GM23338 (cell line): ENCODE measurements at regions not wholly inside any gene's neighbourhood (a gene's known extent, or its start where the extent isn't known, plus 50 kb on each side); places are given as distances from the start of the nearest gene placed in this dataset.

ENCODE experiments used
- ATAC-seq: fragments of 200-7000 bp; cut with Tn5 transposase; 3 replicates; pipeline ENCODE4 v1.9.1; 2020
- DNase-seq: peaks from one replicate; pipeline ENCODE4 v3.0.0-alpha.2; 2015; ENCODE audit warnings: low spot score
- H2AFZ ChIP-seq: fragments of 200-600 bp; sonication (generic); 2 replicates; pipeline ENCODE4 v1.8.0; 2016; ENCODE audit warnings: antibody characterized with exemption, mild to moderate bottlenecking, moderate library complexity
- H3F3A ChIP-seq: fragments of 200-600 bp; sonication (generic); replicated peaks from 2 replicates; pipeline ENCODE4 v1.8.0; 2017; ENCODE audit warnings: antibody characterized with exemption, mixed run types, low read depth
- H3K27ac ChIP-seq: fragments of 200-600 bp; sonication (generic); 2 replicates; pipeline ENCODE4 v1.6.1; 2016; ENCODE audit warnings: low read depth
- H3K27me3 ChIP-seq: fragments of 200-600 bp; sonication (generic); 2 replicates; pipeline ENCODE4 v1.8.0; 2016; ENCODE audit warnings: mild to moderate bottlenecking, mixed run types, moderate library complexity; ENCODE audit not compliant: insufficient read depth
- H3K36me3 ChIP-seq: fragments of 200-600 bp; sonication (generic); 2 replicates; pipeline ENCODE4 v1.8.0; 2016; ENCODE audit warnings: mild to moderate bottlenecking; ENCODE audit not compliant: insufficient read depth
- H3K4me1 ChIP-seq: fragments of 200-600 bp; sonication (generic); 2 replicates; pipeline ENCODE4 v1.8.0; 2016; ENCODE audit warnings: mild to moderate bottlenecking, moderate library complexity; ENCODE audit not compliant: insufficient read depth
- H3K4me2 ChIP-seq: fragments of 200-600 bp; sonication (generic); 2 replicates; pipeline ENCODE4 v1.7.1; 2017; ENCODE audit warnings: mixed run types
- H3K4me3 ChIP-seq: fragments of 200-600 bp; sonication (generic); 2 replicates; pipeline ENCODE4 v1.6.1; 2016; ENCODE audit warnings: mixed run types
- H3K79me2 ChIP-seq: fragments of 200-600 bp; sonication (generic); replicated peaks from 2 replicates; pipeline ENCODE4 v1.8.0; 2017; ENCODE audit warnings: mild to moderate bottlenecking; ENCODE audit not compliant: insufficient read depth
- H3K9me2 ChIP-seq: fragments of 200-600 bp; sonication (generic); 2 replicates; pipeline ENCODE4 v1.8.0; 2017; ENCODE audit not compliant: insufficient read depth
- H4K20me1 ChIP-seq: fragments of 200-600 bp; sonication (generic); replicated peaks from 2 replicates; pipeline ENCODE4 v1.8.0; 2017; ENCODE audit warnings: mild to moderate bottlenecking; ENCODE audit not compliant: insufficient read depth
- H3K27ac Mint-ChIP-seq: 2 replicates; pipeline ENCODE4 v1.8.0; 2020; ENCODE audit warnings: inconsistent platforms, mild to moderate bottlenecking, moderate library complexity, mixed read lengths
- H3K27me3 Mint-ChIP-seq: 3 replicates; pipeline ENCODE4 v1.8.0; 2022; ENCODE audit warnings: low read depth, mild to moderate bottlenecking, moderate library complexity, mixed read lengths, inconsistent platforms; ENCODE audit not compliant: insufficient read depth, poor library complexity
- H3K36me3 Mint-ChIP-seq: 3 replicates; pipeline ENCODE4 v1.8.0; 2021; ENCODE audit warnings: low read depth, mild to moderate bottlenecking, inconsistent platforms, moderate library complexity, mixed read lengths
- H3K4me1 Mint-ChIP-seq: 3 replicates; pipeline ENCODE4 v1.8.0; 2020; ENCODE audit warnings: mild to moderate bottlenecking, inconsistent platforms, mixed read lengths
- H3K4me3 Mint-ChIP-seq: 3 replicates; pipeline ENCODE4 v1.8.0; 2021; ENCODE audit warnings: moderate library complexity, mild to moderate bottlenecking, inconsistent platforms, mixed read lengths
- H3K9me3 Mint-ChIP-seq: 3 replicates; pipeline ENCODE4 v1.8.0; 2020; ENCODE audit warnings: moderate library complexity, mild to moderate bottlenecking, inconsistent platforms, mixed read lengths
- CREB1 ChIP-seq: fragments of 250-450 bp; sonication (Bioruptor Pico); IDR thresholded peaks from 2 replicates; pipeline ENCODE4 v1.5.0; 2020; ENCODE audit warnings: low read depth, mild to moderate bottlenecking, moderate library complexity
- EZH2phosphoT487 ChIP-seq: fragments of 200-600 bp; sonication (generic); IDR thresholded peaks from one replicate; pipeline ENCODE4 v1.8.1; 2018; ENCODE audit warnings: antibody characterized with exemption; ENCODE audit not compliant: unreplicated experiment
- POLR2AphosphoS5 ChIP-seq: IDR thresholded peaks from 2 replicates; pipeline ENCODE4 v1.6.1; 2016; ENCODE audit warnings: antibody characterized with exemption, low read depth
- STAT1 ChIP-seq: IDR thresholded peaks from one replicate; pipeline ENCODE4 v1.6.1; 2016; ENCODE audit warnings: antibody characterized with exemption; ENCODE audit not compliant: unreplicated experiment
- ZNF114 ChIP-seq: fragments of 250-450 bp; sonication (Bioruptor Pico); IDR thresholded peaks from 2 replicates; pipeline ENCODE4 v1.5.0; 2020; ENCODE audit warnings: mild to moderate bottlenecking, moderate library complexity
- TF ChIP-seq, protein P1 (sequence below): IDR thresholded peaks from 2 replicates; pipeline ENCODE4 v1.6.1; 2016; ENCODE audit warnings: antibody characterized with exemption
- TF ChIP-seq, protein P2 (sequence below), 2 experiments: fragments of 200-600 bp in 1 of 2; sonication (generic) in 1 of 2; conservative IDR thresholded peaks; 2 replicates each; pipeline versions ENCODE4 v1.5.1 to v1.6.1; 2016 to 2017; ENCODE audit warnings: antibody characterized with exemption in 2 of 2, low read depth in 2 of 2, mild to moderate bottlenecking in 2 of 2, moderate library complexity in 1 of 2
- TF ChIP-seq, protein P3 (sequence below): fragments of 250-450 bp; sonication (Bioruptor Pico); IDR thresholded peaks from 2 replicates; pipeline ENCODE4 v1.5.0; 2020; ENCODE audit warnings: mild to moderate bottlenecking, moderate library complexity

DNA sequence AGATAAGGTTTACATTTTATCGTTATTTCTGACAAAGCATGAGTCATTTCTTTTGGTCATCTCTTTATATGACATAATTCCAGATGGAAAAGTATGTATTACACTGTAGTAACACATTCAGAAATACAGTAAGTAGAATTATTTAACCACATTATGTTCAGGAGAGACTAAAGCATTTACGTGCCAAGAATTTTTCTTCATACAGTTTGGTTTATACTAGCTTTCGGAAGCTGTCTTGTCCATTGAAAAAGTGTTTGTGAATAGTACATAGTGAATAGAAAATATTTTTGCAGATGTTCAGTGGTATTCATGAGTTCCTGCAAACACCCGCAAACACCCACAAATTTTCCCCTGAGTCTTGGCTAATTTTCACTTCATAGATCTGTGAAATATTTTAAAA is 1033.0 kb upstream of the INTU start:
- no peak overlapping the region for H3K4me3 Mint-ChIP-seq
- Histone ChIP-seq H3K27ac (no peak overlapping the region), H4K20me1 (no peaks in the 10 kb centered on the region), H3K27me3 (no peaks in the 10 kb centered on the region), H3K4me1 (peaks cover 11% of the 10 kb centered on the region), H3K4me2 (no peak overlapping the region), H3K36me3 (no peaks in the 10 kb centered on the region), H3K4me3 (no peak overlapping the region), H3K9me2 (no peaks in the 10 kb centered on the region), H3F3A (no peaks in the 10 kb centered on the region), H2AFZ (no peak overlapping the region), H3K79me2 (no peaks in the 10 kb centered on the region)
- H3K27ac Mint-ChIP-seq: no peak overlapping the region
- TF ChIP-seq CREB1 (no peak), EZH2phosphoT487 (no peak), POLR2AphosphoS5 (no peak), ZNF114 (no peak), STAT1 (no peak)
- TF ChIP-seq, protein P1, sequence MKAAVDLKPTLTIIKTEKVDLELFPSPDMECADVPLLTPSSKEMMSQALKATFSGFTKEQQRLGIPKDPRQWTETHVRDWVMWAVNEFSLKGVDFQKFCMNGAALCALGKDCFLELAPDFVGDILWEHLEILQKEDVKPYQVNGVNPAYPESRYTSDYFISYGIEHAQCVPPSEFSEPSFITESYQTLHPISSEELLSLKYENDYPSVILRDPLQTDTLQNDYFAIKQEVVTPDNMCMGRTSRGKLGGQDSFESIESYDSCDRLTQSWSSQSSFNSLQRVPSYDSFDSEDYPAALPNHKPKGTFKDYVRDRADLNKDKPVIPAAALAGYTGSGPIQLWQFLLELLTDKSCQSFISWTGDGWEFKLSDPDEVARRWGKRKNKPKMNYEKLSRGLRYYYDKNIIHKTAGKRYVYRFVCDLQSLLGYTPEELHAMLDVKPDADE: no peak
- TF ChIP-seq, protein P2, sequence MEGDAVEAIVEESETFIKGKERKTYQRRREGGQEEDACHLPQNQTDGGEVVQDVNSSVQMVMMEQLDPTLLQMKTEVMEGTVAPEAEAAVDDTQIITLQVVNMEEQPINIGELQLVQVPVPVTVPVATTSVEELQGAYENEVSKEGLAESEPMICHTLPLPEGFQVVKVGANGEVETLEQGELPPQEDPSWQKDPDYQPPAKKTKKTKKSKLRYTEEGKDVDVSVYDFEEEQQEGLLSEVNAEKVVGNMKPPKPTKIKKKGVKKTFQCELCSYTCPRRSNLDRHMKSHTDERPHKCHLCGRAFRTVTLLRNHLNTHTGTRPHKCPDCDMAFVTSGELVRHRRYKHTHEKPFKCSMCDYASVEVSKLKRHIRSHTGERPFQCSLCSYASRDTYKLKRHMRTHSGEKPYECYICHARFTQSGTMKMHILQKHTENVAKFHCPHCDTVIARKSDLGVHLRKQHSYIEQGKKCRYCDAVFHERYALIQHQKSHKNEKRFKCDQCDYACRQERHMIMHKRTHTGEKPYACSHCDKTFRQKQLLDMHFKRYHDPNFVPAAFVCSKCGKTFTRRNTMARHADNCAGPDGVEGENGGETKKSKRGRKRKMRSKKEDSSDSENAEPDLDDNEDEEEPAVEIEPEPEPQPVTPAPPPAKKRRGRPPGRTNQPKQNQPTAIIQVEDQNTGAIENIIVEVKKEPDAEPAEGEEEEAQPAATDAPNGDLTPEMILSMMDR (conservative IDR thresholded peaks at IDR 0.05; ENCODE audit: low read depth in 2 of 2): no peak
- TF ChIP-seq, protein P3, sequence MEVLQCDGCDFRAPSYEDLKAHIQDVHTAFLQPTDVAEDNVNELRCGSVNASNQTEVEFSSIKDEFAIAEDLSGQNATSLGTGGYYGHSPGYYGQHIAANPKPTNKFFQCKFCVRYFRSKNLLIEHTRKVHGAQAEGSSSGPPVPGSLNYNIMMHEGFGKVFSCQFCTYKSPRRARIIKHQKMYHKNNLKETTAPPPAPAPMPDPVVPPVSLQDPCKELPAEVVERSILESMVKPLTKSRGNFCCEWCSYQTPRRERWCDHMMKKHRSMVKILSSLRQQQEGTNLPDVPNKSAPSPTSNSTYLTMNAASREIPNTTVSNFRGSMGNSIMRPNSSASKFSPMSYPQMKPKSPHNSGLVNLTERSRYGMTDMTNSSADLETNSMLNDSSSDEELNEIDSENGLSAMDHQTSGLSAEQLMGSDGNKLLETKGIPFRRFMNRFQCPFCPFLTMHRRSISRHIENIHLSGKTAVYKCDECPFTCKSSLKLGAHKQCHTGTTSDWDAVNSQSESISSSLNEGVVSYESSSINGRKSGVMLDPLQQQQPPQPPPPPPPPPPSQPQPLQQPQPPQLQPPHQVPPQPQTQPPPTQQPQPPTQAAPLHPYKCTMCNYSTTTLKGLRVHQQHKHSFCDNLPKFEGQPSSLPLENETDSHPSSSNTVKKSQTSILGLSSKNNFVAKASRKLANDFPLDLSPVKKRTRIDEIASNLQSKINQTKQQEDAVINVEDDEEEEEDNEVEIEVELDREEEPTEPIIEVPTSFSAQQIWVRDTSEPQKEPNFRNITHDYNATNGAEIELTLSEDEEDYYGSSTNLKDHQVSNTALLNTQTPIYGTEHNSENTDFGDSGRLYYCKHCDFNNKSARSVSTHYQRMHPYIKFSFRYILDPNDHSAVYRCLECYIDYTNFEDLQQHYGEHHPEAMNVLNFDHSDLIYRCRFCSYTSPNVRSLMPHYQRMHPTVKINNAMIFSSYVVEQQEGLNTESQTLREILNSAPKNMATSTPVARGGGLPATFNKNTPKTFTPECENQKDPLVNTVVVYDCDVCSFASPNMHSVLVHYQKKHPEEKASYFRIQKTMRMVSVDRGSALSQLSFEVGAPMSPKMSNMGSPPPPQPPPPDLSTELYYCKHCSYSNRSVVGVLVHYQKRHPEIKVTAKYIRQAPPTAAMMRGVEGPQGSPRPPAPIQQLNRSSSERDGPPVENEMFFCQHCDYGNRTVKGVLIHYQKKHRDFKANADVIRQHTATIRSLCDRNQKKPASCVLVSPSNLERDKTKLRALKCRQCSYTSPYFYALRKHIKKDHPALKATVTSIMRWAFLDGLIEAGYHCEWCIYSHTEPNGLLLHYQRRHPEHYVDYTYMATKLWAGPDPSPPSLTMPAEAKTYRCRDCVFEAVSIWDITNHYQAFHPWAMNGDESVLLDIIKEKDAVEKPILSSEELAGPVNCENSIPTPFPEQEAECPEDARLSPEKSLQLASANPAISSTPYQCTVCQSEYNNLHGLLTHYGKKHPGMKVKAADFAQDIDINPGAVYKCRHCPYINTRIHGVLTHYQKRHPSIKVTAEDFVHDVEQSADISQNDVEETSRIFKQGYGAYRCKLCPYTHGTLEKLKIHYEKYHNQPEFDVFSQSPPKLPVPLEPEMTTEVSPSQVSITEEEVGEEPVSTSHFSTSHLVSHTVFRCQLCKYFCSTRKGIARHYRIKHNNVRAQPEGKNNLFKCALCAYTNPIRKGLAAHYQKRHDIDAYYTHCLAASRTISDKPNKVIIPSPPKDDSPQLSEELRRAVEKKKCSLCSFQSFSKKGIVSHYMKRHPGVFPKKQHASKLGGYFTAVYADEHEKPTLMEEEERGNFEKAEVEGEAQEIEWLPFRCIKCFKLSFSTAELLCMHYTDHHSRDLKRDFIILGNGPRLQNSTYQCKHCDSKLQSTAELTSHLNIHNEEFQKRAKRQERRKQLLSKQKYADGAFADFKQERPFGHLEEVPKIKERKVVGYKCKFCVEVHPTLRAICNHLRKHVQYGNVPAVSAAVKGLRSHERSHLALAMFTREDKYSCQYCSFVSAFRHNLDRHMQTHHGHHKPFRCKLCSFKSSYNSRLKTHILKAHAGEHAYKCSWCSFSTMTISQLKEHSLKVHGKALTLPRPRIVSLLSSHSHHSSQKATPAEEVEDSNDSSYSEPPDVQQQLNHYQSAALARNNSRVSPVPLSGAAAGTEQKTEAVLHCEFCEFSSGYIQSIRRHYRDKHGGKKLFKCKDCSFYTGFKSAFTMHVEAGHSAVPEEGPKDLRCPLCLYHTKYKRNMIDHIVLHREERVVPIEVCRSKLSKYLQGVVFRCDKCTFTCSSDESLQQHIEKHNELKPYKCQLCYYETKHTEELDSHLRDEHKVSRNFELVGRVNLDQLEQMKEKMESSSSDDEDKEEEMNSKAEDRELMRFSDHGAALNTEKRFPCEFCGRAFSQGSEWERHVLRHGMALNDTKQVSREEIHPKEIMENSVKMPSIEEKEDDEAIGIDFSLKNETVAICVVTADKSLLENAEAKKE (CRISPR knock-in tag): no peak
- peaks cover 4% of the 10 kb centered on the region for H3K27me3 Mint-ChIP-seq
- no peaks in the 10 kb centered on the region for H3K9me3 Mint-ChIP-seq
- H3K4me1 Mint-ChIP-seq: peaks cover 9% of the 10 kb centered on the region; the same call in 2 of the 3 replicates
- H3K36me3 Mint-ChIP-seq: no peaks in the 10 kb centered on the region
- ATAC-seq: no peak
- no peak for DNase-seq
